Stimulated activated CD4-positive, alpha-beta T cell treated with anti-CD3 and anti-CD28 coated beads, Interleukin-2, amount 100 ng/mL, for 4 hours (primary cell): ENCODE measurements at regions not wholly inside any gene's neighbourhood (a gene's known extent, or its start where the extent isn't known, plus 50 kb on each side); places are given as distances from the start of the nearest gene placed in this dataset.
"Not testable (repeated sequence)": the region's sequence is repeated elsewhere in the genome, so short reads cannot be mapped to it uniquely, and the experiment has no call there.

Experiments used
- DNase-seq: peaks from one replicate; pipeline ENCODE4 v3.0.0-alpha.2; 2020; ENCODE audit warnings: low read depth

GRCh38 chr2:145787597-145788361 lies 1267.9 kb upstream of the ZEB2 start:
- DNase-seq: not testable (repeated sequence)

GRCh38 chr2:145782607-145783006 lies 1262.7 kb upstream of the ZEB2 start:
- not testable (repeated sequence) for DNase-seq

GRCh38 chr2:145777914-145778313 lies 1258.0 kb upstream of the ZEB2 start:
- DNase-seq: no peak

GRCh38 chr2:145777297-145777696 lies 1257.4 kb upstream of the ZEB2 start:
- DNase-seq: no peak

- DNase-seq: no peak
Observed at GRCh38 chr2:145775591-145775990, 1255.7 kb upstream of the ZEB2 start.

- DNase-seq: no peak
Observed at GRCh38 chr2:145771525-145771924, 1251.6 kb upstream of the ZEB2 start.

GRCh38 chr2:145769011-145769716 lies 1249.2 kb upstream of the ZEB2 start:
- no peak for DNase-seq

GRCh38 chr2:145765874-145766273 lies 1246.0 kb upstream of the ZEB2 start:
- DNase-seq: no peak

- DNase-seq: no peak
Observed at GRCh38 chr2:145764631-145765030, 1244.7 kb upstream of the ZEB2 start.

- no peak for DNase-seq
Observed at GRCh38 chr2:145760781-145761649, 1241.1 kb upstream of the ZEB2 start.

GRCh38 chr2:145759228-145759915 lies 1239.5 kb upstream of the ZEB2 start:
- no peak for DNase-seq

- DNase-seq: no peak
Observed at GRCh38 chr2:145757503-145758246, 1237.8 kb upstream of the ZEB2 start.

- DNase-seq: no peak
Observed at GRCh38 chr2:145755019-145755837, 1235.3 kb upstream of the ZEB2 start.

- no peak for DNase-seq
Observed at GRCh38 chr2:145753966-145754365, 1234.0 kb upstream of the ZEB2 start.

- DNase-seq: no peak
Observed at GRCh38 chr2:145753041-145753608, 1233.2 kb upstream of the ZEB2 start.

- no peak for DNase-seq
Observed at GRCh38 chr2:145752091-145752806, 1232.3 kb upstream of the ZEB2 start.

GRCh38 chr2:145751629-145752028 lies 1231.7 kb upstream of the ZEB2 start:
- DNase-seq: no peak

GRCh38 chr2:145751155-145751554 lies 1231.2 kb upstream of the ZEB2 start:
- no peak for DNase-seq

GRCh38 chr2:145750612-145751011 lies 1230.7 kb upstream of the ZEB2 start:
- DNase-seq: no peak
